Trophoblast cell (in vitro differentiated cells and primary cell): ENCODE measurements at regions not wholly inside any gene's neighbourhood (a gene's known extent, or its start where the extent isn't known, plus 50 kb on each side); places are given as distances from the start of the nearest gene placed in this dataset.

Experiments
- DNase-seq, 2 donors: peaks; one replicate each; pipeline ENCODE4 v3.0.0-alpha.2; 2016
- H2AFZ ChIP-seq: 2 replicates; pipeline ENCODE4 v1.6.1; 2013; ENCODE audit warnings: low read length, moderate library complexity, mild to moderate bottlenecking; ENCODE audit not compliant: insufficient read depth, poor library complexity
- H2AK5ac ChIP-seq: 2 replicates; pipeline ENCODE4 v1.6.1; 2013; ENCODE audit warnings: mild to moderate bottlenecking, low read length
- H2BK120ac ChIP-seq: 2 replicates; pipeline ENCODE4 v1.6.1; 2013; ENCODE audit warnings: low read length, mild to moderate bottlenecking, moderate library complexity; ENCODE audit not compliant: insufficient read depth, poor library complexity
- H2BK12ac ChIP-seq: 2 replicates; pipeline ENCODE4 v1.6.1; 2013; ENCODE audit warnings: mild to moderate bottlenecking, low read length, moderate library complexity
- H2BK5ac ChIP-seq: 2 replicates; pipeline ENCODE4 v1.6.1; 2013; ENCODE audit warnings: low read length, low read depth, moderate library complexity, mild to moderate bottlenecking; ENCODE audit not compliant: poor library complexity
- H3K14ac ChIP-seq: 2 replicates; pipeline ENCODE4 v1.6.1; 2013; ENCODE audit warnings: mild to moderate bottlenecking, low read length
- H3K18ac ChIP-seq: 2 replicates; pipeline ENCODE4 v1.6.1; 2013; ENCODE audit warnings: mild to moderate bottlenecking, low read length
- H3K23ac ChIP-seq: 2 replicates; pipeline ENCODE4 v1.6.1; 2013; ENCODE audit warnings: low read length
- H3K27ac ChIP-seq: 2 replicates; pipeline ENCODE4 v1.5.1; 2013; ENCODE audit warnings: low read depth, mild to moderate bottlenecking, inconsistent platforms, low read length, moderate library complexity
- H3K27me3 ChIP-seq: 2 replicates; pipeline ENCODE4 v1.6.1; 2013; ENCODE audit warnings: inconsistent platforms, mild to moderate bottlenecking, low read length, moderate library complexity; ENCODE audit not compliant: insufficient read depth
- H3K36me3 ChIP-seq, 2 experiments: 1 replicate in 1 of 2; 2 replicates in 1 of 2; pipeline ENCODE4 v1.6.1; 2013; ENCODE audit warnings: low read length in 2 of 2, mild to moderate bottlenecking in 2 of 2, moderate library complexity in 1 of 2; ENCODE audit not compliant: insufficient read depth in 2 of 2, control insufficient read depth in 1 of 2
- H3K4ac ChIP-seq: 2 replicates; pipeline ENCODE4 v1.6.1; 2013; ENCODE audit warnings: low read depth, mild to moderate bottlenecking, low read length, moderate library complexity
- H3K4me1 ChIP-seq, 2 experiments: 1 replicate in 1 of 2; 2 replicates in 1 of 2; pipeline ENCODE4 v1.6.1; 2013; ENCODE audit warnings: low read length in 2 of 2, mild to moderate bottlenecking in 2 of 2, moderate library complexity in 1 of 2; ENCODE audit not compliant: insufficient read depth in 2 of 2, control insufficient read depth in 1 of 2
- H3K4me2 ChIP-seq: 2 replicates; pipeline ENCODE4 v1.6.1; 2013; ENCODE audit warnings: inconsistent platforms, mild to moderate bottlenecking, low read length, moderate library complexity
- H3K4me3 ChIP-seq: 2 replicates; pipeline ENCODE4 v1.5.1; 2013; ENCODE audit warnings: mild to moderate bottlenecking, low read depth, low read length, inconsistent platforms
- H3K79me1 ChIP-seq: one replicate; pipeline ENCODE4 v1.6.1; 2013; ENCODE audit warnings: low read length
- H3K79me2 ChIP-seq: 2 replicates; pipeline ENCODE4 v1.6.1; 2013; ENCODE audit warnings: low read length, mild to moderate bottlenecking; ENCODE audit not compliant: control insufficient read depth, insufficient read depth, poor library complexity
- H3K9ac ChIP-seq: 2 replicates; pipeline ENCODE4 v1.6.1; 2013; ENCODE audit warnings: mild to moderate bottlenecking, low read length
- H3K9me3 ChIP-seq: 2 replicates; pipeline ENCODE4 v1.6.1; 2013; ENCODE audit warnings: low read depth, mild to moderate bottlenecking, control low read depth, inconsistent platforms, low read length; ENCODE audit not compliant: insufficient read depth
- H4K12ac ChIP-seq: 2 replicates; pipeline ENCODE4 v1.6.1; 2013; ENCODE audit warnings: low read depth, mild to moderate bottlenecking, low read length, moderate library complexity
- H4K8ac ChIP-seq: 2 replicates; pipeline ENCODE4 v1.6.1; 2013; ENCODE audit warnings: low read depth, mild to moderate bottlenecking, low read length, moderate library complexity
- H4K91ac ChIP-seq: one replicate; pipeline ENCODE4 v1.6.1; 2013; ENCODE audit warnings: low read depth, mild to moderate bottlenecking, low read length, moderate library complexity
- WGBS: extraction: QIAGEN DNeasy Blood & Tissue Kit; methylation state at CpG from one replicate; pipeline ENCODE4 v1.1.7; 2013; ENCODE audit warnings: missing lambda C conversion rate; ENCODE audit not compliant: insufficient read length, insufficient coverage; ENCODE audit errors: extremely low coverage; 5-methylcytosine and 5-hydroxymethylcytosine counted together

GRCh38 chr7:17526621-17527020, 228.2 kb downstream of the AHR start:
- Histone ChIP-seq H3K4me3 (no peak overlapping the region), H3K4ac (no peak overlapping the region), H3K9me3 (no peaks in the 10 kb centered on the region), H4K8ac (no peak overlapping the region), H3K23ac (no peak overlapping the region), H3K79me2 (no peaks in the 10 kb centered on the region), H3K36me3 (no peaks in the 10 kb centered on the region), H3K4me2 (no peak overlapping the region), H2BK120ac (no peak overlapping the region), H4K91ac (no peak overlapping the region), H3K27me3 (no peaks in the 10 kb centered on the region), H3K18ac (no peak overlapping the region), H2AK5ac (no peak overlapping the region), H2BK5ac (no peak overlapping the region), H3K27ac (no peak overlapping the region), H3K4me1 (no peaks in the 10 kb centered on the region), H2AFZ (no peak overlapping the region), H3K14ac (no peak overlapping the region), H3K9ac (no peak overlapping the region), H3K79me1 (no peaks in the 10 kb centered on the region), H2BK12ac (no peak overlapping the region), H4K12ac (no peak overlapping the region)
- no peak for DNase-seq

GRCh38 chr7:17528636-17529035, 230.2 kb downstream of the AHR start:
- no peak overlapping the region for H3K27ac ChIP-seq

GRCh38 chr7:17530244-17530643, 231.8 kb downstream of the AHR start:
- Histone ChIP-seq H2AFZ (no peak overlapping the region), H3K27ac (no peak overlapping the region), H2BK12ac (no peak overlapping the region), H3K79me1 (no peaks in the 10 kb centered on the region), H3K9me3 (no peaks in the 10 kb centered on the region), H3K23ac (no peak overlapping the region), H3K4me3 (no peak overlapping the region), H3K4ac (no peak overlapping the region), H4K8ac (no peak overlapping the region), H3K27me3 (no peaks in the 10 kb centered on the region), H3K14ac (no peak overlapping the region), H2BK5ac (no peak overlapping the region), H2BK120ac (no peak overlapping the region), H4K12ac (no peak overlapping the region), H3K18ac (no peak overlapping the region), H2AK5ac (no peak overlapping the region), H3K9ac (no peak overlapping the region), H3K4me1 (no peaks in the 10 kb centered on the region), H3K79me2 (no peaks in the 10 kb centered on the region), H4K91ac (no peak overlapping the region), H3K4me2 (no peak overlapping the region), H3K36me3 (no peaks in the 10 kb centered on the region)
- no peak for DNase-seq
- WGBS = no CpG with 5 or more reads among the region's 2 CpGs

More at GRCh38 chr7:17528636-17529035, 230.2 kb downstream of the AHR start:
- H3K14ac ChIP-seq = no peak overlapping the region
- no peak overlapping the region for H2BK12ac ChIP-seq
- no peaks in the 10 kb centered on the region for H3K4me1 ChIP-seq
- H3K4me2 ChIP-seq = no peak overlapping the region
- H3K27me3 ChIP-seq = no peaks in the 10 kb centered on the region
- no peaks in the 10 kb centered on the region for H3K9me3 ChIP-seq
- H2BK5ac ChIP-seq = no peak overlapping the region
- no peaks in the 10 kb centered on the region for H3K79me2 ChIP-seq
- no peak overlapping the region for H2BK120ac ChIP-seq
- no peak overlapping the region for H3K23ac ChIP-seq
- H3K9ac ChIP-seq = no peak overlapping the region
- H4K8ac ChIP-seq = no peak overlapping the region
- no peak for DNase-seq
- H3K4me3 ChIP-seq = no peak overlapping the region
- no peak overlapping the region for H3K4ac ChIP-seq
- no peak overlapping the region for H2AFZ ChIP-seq
- no peaks in the 10 kb centered on the region for H3K79me1 ChIP-seq
- H4K12ac ChIP-seq = no peak overlapping the region
- H2AK5ac ChIP-seq = no peak overlapping the region
- H3K36me3 ChIP-seq = no peaks in the 10 kb centered on the region
- no peak overlapping the region for H4K91ac ChIP-seq
- no peak overlapping the region for H3K18ac ChIP-seq

- Histone ChIP-seq H3K4ac (no peak overlapping the region), H3K4me3 (no peak overlapping the region), H3K4me2 (no peak overlapping the region), H3K27me3 (no peaks in the 10 kb centered on the region), H3K9me3 (no peaks in the 10 kb centered on the region), H3K4me1 (no peaks in the 10 kb centered on the region), H2AFZ (no peak overlapping the region), H3K36me3 (no peaks in the 10 kb centered on the region), H2BK120ac (no peak overlapping the region), H2BK5ac (no peak overlapping the region), H3K9ac (no peak overlapping the region), H2AK5ac (no peak overlapping the region), H2BK12ac (no peak overlapping the region), H3K79me2 (no peaks in the 10 kb centered on the region), H3K18ac (no peak overlapping the region), H3K79me1 (no peaks in the 10 kb centered on the region), H4K12ac (no peak overlapping the region), H4K91ac (no peak overlapping the region), H3K27ac (no peak overlapping the region), H4K8ac (no peak overlapping the region), H3K23ac (no peak overlapping the region), H3K14ac (no peak overlapping the region)
- peak in 1 of 2 donors; percentile 26 for DNase-seq
- no CpG with 5 or more reads among the region's 5 CpGs for WGBS
These were observed 232.4 kb downstream of the AHR start for GRCh38 chr7:17530741-17531421.
